Germinal center (tissue), 1 donor: ENCODE measurements at regions not wholly inside any gene's neighbourhood (a gene's known extent, or its start where the extent isn't known, plus 50 kb on each side); places are given as distances from the start of the nearest gene placed in this dataset.
"Not testable (repeated sequence)": the region's sequence is repeated elsewhere in the genome, so short reads cannot be mapped to it uniquely, and the experiment has no call there.

Experiments
- DNase-seq: peaks from one replicate; pipeline ENCODE4 v3.0.0; 2012; ENCODE audit warnings: mixed read lengths, low spot score

DNA sequence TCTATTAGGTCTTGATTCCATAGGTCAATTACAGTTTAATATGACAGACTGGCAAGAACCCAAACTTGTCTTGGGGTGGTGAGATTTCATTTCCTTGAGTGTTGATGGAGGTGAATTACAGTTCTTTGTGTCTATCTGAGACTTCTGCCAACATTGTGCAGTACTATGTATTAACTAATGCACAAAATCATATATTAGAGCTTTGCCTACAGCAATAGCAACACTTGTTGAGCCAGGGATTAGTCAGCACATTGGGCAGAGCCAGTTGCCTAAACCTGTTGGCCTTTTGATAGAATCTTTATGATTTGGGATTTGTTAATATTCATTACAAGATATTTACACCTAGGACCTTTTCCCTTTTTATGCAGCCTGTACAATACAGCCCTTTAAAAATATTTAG, 135.3 kb upstream of the CENPW start:
- no peak for DNase-seq

DNA sequence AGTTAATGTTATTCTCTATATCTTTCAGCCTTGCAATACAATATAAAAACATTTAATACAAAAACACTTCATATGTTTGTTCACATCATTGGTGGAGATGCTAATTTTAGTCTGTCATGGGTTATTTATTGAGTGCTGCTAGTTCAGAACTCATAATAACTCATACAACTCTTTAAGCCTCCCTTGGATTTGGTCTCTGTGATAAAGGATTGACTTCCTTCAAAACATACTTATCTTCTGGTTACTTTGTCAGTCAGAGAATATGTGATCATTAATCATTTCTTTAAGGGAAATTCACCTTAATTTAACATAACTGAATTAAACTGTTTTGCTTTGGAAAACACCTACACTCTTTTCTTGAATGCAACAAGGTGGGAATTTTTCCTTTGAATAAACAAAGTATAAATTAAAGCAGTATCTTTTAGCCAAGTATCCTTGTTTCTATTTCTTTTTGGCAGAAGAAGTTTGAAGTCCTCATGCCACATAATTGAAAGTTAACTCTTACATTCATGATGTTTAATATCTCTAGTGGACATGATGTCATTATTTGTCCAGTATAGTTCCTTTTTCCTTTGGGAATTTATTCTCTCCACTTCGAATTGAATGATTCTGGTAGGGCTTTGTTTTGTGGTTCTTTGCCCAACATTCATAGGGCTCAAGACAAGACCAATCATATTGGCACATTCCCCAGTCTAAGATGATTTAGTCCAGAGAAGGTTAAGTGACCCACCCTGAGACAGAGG, 133.2 kb upstream of the CENPW start:
- DNase-seq: no peak

DNA sequence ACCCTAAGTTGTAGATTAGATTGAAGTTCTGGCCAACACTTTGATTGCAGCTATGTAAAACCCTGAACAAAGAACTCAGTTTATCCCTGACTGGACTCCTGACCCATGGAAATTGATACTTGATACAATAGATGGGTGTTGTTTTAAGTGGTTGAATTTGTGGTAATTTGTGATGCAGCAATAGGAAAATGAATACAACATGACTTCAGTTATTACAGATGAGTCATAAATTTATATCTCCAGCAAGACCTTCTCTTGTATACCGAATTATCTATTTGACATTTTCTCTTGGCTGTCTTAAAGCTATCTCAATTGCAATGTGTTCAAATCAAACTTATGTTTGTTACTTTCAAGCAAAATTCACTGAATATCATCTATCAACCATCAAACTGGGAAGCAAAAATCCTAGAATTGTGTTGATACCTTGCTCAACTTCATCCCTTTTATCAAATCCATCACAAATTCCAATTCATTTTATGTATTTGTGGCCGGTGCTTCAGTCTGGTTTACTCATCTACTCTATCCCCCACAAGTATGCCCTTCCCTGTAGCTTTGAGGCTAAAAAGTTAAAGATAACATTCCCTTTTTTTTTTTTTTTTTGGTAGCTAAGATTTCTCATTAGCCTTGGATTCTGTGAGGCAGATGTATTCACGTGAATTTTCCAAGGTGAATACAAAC, 129.4 kb upstream of the CENPW start:
- DNase-seq: no peak

DNA sequence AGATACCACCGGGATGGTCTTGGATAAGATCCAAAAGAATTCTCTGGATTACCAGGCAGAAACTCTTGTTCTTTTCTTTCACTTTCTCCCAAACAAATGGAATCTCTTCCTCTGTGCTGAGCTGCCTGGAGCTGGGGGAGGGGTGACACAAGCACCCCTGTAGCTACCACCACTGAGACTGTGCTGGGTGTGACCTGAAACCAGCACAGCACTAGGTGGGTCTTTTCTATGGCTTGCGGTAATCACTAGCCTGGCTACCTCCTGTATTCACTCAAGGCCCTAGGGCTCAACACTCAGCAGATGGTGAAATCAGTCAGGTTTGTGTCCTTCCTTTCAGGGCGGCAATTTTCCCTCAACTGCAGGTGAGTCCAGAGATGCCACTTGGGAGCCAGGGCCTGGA, 122.4 kb upstream of the CENPW start:
- DNase-seq: no peak

DNA sequence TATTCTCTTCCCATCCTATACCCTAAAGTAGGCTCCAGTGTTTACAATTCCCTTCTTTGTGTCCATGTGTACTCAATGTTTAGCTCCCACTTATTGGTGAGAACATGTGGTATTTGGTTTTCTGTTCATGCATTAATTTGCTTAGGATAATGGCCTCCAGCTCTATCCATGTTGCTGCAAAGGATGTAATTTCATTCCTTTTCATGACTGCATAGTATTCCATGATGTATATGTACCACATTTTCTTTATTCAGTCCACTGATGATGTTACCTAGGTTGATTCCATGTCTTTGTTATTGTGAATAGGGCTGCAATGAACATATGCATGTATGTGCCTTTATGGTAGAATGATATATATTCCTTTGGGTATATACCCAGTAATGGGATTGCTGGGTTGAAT, 119.0 kb upstream of the CENPW start:
- DNase-seq: not testable (repeated sequence)

DNA sequence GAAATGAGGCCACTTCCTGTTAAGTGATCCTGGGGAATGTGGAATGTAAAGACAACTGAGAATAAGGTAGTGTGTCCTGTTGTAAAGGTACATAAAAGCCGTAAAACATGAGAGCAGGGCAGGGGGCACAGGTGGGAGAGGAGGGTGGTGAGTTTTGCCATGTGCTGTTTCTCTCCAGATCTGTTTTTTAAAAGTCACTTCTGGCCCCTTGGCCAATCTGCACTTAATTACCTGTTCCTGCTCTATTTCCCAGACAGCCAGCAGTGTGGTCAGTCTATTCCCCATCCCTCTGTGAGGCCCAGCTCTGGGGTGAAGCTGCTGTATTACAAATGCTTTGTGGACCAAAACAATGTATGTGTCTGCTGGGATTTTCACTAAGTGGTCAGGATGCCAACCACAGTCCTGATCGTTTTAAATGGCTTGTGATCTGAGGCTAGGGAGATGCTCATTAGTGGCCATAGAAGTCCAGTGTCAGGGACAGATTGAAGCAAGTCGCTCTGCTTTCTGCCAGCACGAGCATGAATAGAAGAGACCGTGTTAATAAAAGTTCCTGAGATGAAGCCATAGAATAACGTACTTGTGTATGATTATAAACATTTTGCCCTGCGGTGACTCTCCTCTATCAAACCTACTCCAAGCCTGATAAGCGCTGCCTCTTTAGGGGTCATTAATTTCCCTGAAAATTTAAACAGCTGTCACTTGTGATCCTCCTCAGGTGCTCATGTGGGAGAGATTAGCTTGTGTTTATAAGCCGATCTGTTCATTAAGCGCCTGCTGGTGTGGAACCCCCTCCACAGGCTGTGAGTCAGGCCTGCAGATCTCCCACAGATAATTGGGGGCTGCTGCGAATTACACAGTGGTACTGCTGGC, 111.8 kb upstream of the CENPW start:
- no peak for DNase-seq

DNA sequence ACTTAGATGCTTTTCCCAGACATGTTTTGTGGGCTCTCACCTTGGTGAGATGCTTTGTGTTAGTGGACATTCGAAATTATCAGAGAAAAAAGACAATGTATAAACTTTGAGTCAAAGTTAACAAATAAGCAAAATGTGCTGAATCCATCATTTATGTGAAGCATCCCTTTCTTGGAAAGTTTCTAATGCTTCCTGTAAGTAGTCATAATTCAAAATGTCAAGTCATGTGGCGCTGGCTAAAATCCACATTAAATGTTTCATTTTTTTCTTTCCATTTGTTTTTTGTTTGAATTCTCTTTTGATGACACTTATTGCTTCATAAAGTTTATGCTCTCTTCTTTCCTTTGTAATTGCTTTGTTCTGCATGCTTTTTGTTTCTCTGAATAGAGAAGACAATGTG, 107.2 kb upstream of the CENPW start:
- no peak for DNase-seq

DNA sequence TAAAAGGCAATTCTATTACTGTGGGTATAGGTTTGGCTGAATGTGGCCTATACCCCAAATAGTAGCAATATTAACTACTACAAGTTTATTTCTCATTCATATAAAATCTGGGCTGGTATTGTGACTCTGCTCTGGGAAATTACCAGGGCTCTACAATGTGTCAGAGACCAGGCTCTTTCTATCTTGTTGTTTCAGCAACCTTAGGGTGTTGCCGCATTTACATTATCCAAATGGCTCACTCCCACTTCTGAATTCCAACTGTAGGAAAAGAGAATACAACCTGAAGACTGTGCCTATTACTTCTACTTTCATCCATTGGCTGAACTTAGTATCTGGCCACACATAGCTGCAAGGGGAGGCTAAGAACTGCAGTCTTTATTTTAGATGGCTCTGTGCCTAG, 106.7 kb upstream of the CENPW start:
- no peak for DNase-seq

DNA sequence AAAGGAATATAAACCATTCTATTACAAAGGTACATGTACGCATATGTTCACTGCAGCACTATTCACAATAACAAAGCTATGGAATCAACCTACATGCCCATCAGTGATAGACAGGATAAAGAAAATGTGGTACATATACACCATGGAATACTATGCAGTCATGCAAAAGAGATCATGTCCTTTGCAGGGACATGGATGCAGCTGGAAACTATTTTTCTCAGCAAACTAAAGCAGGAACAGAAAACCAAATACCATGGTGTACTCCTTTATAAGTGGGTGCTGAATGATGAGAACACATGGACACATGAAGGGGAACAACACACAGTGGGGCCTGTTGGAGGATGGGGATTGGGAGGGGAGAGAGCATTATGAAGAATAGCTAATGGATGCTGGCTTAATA, 104.6 kb upstream of the CENPW start:
- no peak for DNase-seq

DNA sequence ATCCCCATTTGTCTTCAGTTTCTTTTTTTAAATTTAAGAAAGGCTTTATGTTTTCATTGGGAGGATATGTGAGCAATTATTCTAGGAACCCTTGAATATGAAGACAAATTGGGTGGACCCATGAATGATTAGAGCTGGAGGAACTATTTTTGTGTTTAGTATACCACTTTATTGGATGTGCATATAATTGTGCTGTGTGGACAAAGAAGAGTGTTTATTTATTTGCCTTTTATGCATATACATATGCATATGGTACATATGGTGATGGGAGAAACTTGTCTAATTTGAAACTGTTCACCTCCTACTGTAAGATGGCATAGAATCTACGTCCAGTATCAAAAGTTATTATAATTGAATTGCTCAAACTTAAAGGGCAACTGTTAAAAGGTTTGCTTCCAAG, 94.8 kb upstream of the CENPW start:
- no peak for DNase-seq

DNA sequence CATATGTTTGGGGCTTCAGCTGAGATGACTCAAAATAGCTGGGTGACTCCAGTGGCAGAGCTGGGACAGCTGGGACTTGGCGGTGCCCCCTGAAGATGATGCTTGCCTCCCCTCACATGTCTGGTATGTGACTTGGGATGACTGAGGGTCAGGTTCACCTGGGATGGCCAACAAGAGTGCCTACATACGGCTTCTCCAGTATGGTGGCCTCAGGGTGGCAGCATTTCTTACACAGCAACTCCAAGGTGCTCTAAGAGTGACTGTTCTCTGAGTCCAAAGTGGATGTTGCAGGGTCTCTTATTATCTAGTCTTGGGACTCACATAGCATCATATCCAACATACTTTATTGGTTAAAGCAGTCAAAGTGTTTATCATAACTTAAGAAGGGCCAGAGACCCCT, 87.8 kb upstream of the CENPW start:
- no peak for DNase-seq

DNA sequence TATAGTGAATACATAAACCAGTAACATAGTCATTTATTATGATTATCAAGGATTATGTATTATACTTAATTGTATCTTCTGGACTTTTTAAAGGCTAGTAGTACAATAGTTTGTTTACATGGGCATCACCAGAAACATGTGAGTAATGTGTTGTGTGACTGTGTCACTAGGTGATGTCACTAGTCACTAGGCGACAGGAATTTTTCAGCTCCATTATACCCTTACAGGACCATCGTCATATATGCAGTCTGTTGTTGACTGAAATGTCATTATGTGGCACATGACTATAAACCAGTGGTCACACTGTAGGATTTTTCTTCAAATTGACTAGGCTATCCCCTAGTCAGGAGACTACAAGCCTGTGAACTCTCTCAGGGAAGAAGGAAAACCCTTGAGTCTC, 86.5 kb upstream of the CENPW start:
- no peak for DNase-seq

DNA sequence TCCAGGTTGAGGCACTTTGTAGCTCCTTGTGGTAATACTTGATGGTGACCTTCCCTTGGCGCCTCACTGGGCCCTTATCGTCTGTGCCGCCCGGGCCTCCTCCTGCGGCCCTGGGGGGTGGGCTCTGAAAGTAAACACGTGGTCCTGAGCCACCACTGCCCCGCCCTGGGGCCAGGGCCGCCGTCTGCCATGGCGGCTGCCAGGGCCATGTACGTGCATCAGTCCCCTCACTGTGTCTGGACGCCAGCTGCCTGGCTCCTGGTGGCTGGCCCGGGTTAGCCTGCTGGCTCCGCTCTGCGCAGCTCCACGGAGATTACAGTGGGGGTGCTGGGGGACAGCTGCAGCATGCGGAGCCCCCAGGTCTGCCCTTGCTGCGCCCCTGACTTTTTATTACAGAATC, 81.8 kb upstream of the CENPW start:
- no peak for DNase-seq

DNA sequence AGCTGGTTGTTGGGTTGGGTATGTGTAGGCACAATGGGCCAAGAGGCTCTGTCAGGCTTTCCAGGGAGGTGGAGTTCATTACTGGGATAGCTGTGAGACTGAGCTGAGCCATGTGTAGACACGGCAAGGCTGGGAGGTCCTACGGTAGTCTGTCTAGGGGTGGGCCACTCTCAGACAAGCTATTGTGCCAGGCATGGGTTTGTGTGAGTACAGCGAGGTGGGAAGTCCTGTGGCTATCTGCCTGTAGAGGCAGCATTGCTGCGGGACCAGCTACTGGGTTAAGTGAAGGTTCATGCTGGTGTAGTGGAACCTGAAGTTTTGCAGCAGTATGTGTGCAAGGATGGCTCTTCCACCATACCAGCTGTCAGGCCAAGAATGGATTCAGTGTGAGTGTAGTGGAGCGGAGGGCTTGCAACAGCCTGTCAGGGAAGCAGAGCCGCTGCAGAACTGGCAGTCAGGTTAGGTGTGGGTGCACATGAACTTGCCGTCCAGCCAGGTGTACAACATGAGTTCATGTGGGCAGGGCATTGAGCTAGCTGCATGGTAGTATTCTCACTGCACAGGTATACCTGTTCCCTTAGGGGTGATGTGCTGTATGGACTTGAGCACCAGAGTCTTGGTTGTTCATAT, 78.0 kb upstream of the CENPW start:
- no peak for DNase-seq

DNA sequence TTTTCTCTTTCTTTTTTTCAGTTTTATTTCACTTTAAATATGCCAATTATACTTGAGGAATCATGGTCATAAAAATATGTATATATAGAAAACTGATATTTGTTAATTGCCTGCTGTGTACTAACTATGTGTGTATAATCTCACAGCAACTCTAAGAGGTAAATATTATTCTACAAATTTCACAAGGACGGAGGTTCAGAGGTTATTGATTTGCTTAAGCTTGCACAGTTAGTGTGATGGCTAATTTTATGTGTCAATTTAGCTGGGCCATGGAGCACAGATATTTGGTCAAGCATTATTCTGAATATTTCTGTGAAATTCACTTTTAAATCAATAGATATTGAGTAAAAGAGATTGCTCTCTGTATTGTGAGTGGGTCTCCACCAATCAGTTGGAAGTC, 75.7 kb upstream of the CENPW start:
- DNase-seq: no peak

DNA sequence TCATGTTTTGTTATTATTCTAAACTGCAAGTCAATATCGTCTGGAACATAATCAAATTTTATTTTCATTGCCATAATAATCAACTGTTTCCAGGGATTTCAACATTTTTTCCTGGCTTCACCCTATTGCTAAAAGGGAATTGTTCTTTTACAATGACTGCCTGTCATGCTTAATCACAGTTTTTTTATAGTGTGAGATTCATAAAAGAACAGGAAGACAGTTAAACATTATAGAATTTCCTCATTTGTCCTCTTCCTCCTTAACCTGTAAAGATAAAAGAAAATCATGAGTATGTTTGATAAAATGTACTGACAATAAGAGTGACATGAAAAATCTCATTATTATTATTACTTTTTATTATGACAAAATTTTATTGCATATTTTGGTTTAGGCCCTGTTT, 73.3 kb upstream of the CENPW start:
- no peak for DNase-seq

DNA sequence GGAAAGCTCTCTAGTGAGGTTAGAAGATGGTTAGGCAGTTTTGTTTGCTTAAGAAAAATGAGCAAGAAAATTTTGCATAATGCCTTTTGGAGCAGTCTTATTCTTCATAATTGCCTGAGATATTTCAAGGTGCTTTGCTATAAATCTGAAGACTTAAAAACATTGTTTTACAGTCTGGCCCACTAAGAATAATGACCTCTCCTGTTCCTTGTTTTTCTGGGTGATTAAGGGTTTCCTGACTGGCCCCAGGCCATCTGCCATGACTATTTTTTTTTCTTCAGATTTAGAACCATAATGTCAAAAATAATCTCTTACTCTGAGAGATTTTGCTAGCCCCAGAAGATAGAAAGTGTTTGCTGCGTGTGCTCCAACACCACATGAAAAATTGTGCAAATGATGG, 72.3 kb upstream of the CENPW start:
- no peak for DNase-seq

DNA sequence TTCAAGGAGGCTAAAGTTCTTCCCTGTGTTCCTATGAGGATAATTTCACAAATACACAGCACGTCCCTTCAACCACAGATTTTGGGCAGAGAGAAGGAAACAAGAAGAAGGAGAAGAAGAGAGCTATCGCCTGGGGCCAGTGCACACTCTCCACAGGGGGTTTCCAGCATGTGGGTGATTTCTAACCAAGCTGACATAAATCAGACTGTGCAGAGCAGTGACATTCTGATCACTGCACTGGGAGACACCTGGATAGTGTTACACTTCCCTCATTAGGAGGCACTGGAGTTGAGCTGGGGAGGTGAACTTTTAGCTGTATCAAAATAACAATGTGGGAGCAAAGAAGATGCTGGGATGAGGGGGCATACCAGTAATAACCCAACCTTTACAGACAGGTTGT, 71.8 kb upstream of the CENPW start:
- DNase-seq: no peak

DNA sequence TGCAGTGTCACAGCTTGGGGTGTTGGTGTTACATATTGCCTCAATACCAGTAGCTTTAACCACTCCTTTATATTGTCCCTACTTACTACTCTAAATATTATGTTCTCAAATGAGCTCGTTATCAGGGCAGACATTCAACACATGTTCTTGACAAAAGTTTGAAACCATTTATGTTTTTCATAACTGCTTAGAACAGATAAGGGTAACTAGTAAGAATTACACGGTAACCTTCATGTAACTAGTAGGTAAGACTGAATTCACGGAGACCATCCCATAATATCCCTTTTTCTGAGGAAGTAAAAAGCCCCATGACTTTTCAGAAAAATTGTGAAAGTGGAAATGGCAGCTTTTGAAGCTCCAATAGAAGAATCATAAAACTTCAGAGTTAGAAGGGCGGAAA, 59.6 kb upstream of the CENPW start:
- no peak for DNase-seq

DNA sequence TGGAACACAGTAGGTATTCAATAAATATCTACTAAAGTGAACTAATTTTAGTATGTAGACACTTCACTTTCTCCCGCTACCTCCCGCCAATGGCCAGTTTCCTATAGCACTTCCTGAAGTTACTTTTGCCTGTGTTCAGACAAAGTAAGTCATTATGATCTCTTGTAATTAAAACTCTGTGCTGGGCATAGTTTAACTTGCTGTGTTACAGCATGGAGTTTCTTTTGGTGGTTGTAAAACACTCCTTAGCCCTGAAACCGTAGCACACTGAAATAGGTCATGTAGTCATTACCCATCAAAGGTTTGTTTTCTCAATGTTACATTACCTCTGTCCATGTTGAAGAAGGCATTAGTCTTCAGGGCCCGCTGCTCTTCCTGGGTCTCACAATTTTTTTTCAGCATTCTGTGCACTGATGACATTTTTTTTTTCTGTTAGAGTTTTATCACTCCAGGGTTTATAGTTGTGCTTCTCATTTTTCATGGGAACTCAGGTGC, 54.0 kb upstream of the CENPW start:
- no peak for DNase-seq
